PC-3 (cell line): ENCODE measurements at regions not wholly inside any gene's neighbourhood (a gene's known extent, or its start where the extent isn't known, plus 50 kb on each side); places are given as distances from the start of the nearest gene placed in this dataset.

Experiments
- ATAC-seq: fragments of 200-7000 bp; cut with Tn5 transposase; 2 replicates; pipeline ENCODE4 v1.9.1; 2020; ENCODE audit warnings: mild to moderate bottlenecking, moderate library complexity
- BruUV-seq: library from RNA; stranded (reverse); fragments of 400-500 nt; replicated peaks from 2 replicates; lab custom pipeline; 2021; lab: Mats Ljungman, UMichigan
- CTCF ChIA-PET: fragments of 300-600 bp; sonication (Branson Sonifier 250); formaldehyde crosslinking; loops from one replicate; lab custom pipeline; 2022; ENCODE audit warnings: antibody characterized with exemption; lab: Charles Lee
- POLR2A ChIA-PET: fragments of 300-600 bp; sonication (Branson Sonifier 250); formaldehyde crosslinking; loops from one replicate; lab custom pipeline; 2022; ENCODE audit warnings: antibody characterized with exemption; ENCODE audit not compliant: unreplicated experiment; lab: Charles Lee
- DNase-seq: peaks from one replicate; pipeline ENCODE4 v3.0.0-alpha.2; 2015
- H2AFZ ChIP-seq: fragments of 300-600 bp; sonication (generic); 2 replicates; pipeline ENCODE4 v1.6.0; 2016; ENCODE audit warnings: antibody characterized with exemption, low read length
- H3F3A ChIP-seq: fragments of 300-600 bp; sonication (generic); one replicate; pipeline ENCODE4 v1.6.0; 2017; ENCODE audit warnings: antibody characterized with exemption, low read length, control low read depth, mild to moderate bottlenecking; ENCODE audit not compliant: unreplicated experiment
- H3K27ac ChIP-seq: fragments of 300-600 bp; sonication (generic); 2 replicates; pipeline ENCODE4 v1.5.1; 2016; ENCODE audit warnings: mild to moderate bottlenecking, low read length
- H3K27me3 ChIP-seq: fragments of 300-600 bp; sonication (generic); 2 replicates; pipeline ENCODE4 v1.6.1; 2016; ENCODE audit warnings: low read length, mixed read lengths
- H3K36me3 ChIP-seq: fragments of 300-600 bp; sonication (generic); 2 replicates; pipeline ENCODE4 v1.6.1; 2016; ENCODE audit warnings: low read depth, mixed run types, low read length, mixed read lengths
- H3K4me1 ChIP-seq: fragments of 300-600 bp; sonication (generic); 2 replicates; pipeline ENCODE4 v1.5.1; 2016; ENCODE audit warnings: low read length; ENCODE audit not compliant: insufficient read depth
- H3K4me2 ChIP-seq: fragments of 300-600 bp; sonication (generic); 2 replicates; pipeline ENCODE4 v1.6.0; 2016; ENCODE audit warnings: low read length
- H3K4me3 ChIP-seq: fragments of 300-600 bp; sonication (generic); 2 replicates; pipeline ENCODE4 v1.5.1; 2016; ENCODE audit warnings: mild to moderate bottlenecking, low read length, mixed read lengths
- H3K79me2 ChIP-seq: fragments of 300-600 bp; sonication (generic); 2 replicates; pipeline ENCODE4 v1.6.1; 2017; ENCODE audit warnings: low read length, mixed read lengths
- H3K9ac ChIP-seq: fragments of 300-600 bp; sonication (generic); 2 replicates; pipeline ENCODE4 v1.6.0; 2016; ENCODE audit warnings: mild to moderate bottlenecking, low read length
- H3K9me2 ChIP-seq: fragments of 300-600 bp; sonication (generic); replicated peaks from 2 replicates; pipeline ENCODE4 v1.6.1; 2016; ENCODE audit warnings: mixed run types, low read length, mixed read lengths
- H3K9me3 ChIP-seq: fragments of 300-600 bp; sonication (generic); 2 replicates; pipeline ENCODE4 v1.6.1; 2016; ENCODE audit warnings: low read length, mixed read lengths
- H4K20me1 ChIP-seq: fragments of 300-600 bp; sonication (generic); 2 replicates; pipeline ENCODE4 v1.6.1; 2016; ENCODE audit warnings: low read length, mixed read lengths
- EZH2 ChIP-seq: fragments of 300-600 bp; sonication (generic); IDR thresholded peaks from one replicate; pipeline ENCODE4 v1.6.1; 2017; ENCODE audit warnings: antibody characterized with exemption, mild to moderate bottlenecking, low read length; ENCODE audit not compliant: unreplicated experiment
- EZH2phosphoT487 ChIP-seq: fragments of 300-600 bp; sonication (generic); IDR thresholded peaks from 2 replicates; pipeline ENCODE4 v1.6.1; 2018; ENCODE audit warnings: mild to moderate bottlenecking, antibody characterized with exemption, low read length, borderline replicate concordance
- intact Hi-C: fragments of 100-400 bp; cut with micrococcal nuclease; formaldehyde crosslinking; loops from 2 replicates; pipeline ENCODE4 v1.9.0; 2023
- TF ChIP-seq, protein P1 (sequence below): fragments of 300-600 bp; sonication (generic); conservative IDR thresholded peaks from 2 replicates; pipeline ENCODE4 v1.5.1; 2017; ENCODE audit warnings: antibody characterized with exemption, low read depth, mild to moderate bottlenecking, low read length

- Histone ChIP-seq H3K79me2 (no peaks in the 10 kb centered on the region), H3K9me3 (no peaks in the 10 kb centered on the region), H2AFZ (no peak overlapping the region), H3K9me2 (no peaks in the 10 kb centered on the region), H3K4me1 (no peaks in the 10 kb centered on the region), H3K4me2 (no peak overlapping the region), H3K27ac (no peak overlapping the region), H3K9ac (no peak overlapping the region), H4K20me1 (no peaks in the 10 kb centered on the region), H3K4me3 (no peak overlapping the region), H3K36me3 (no peaks in the 10 kb centered on the region), H3K27me3 (peaks cover 31% of the 10 kb centered on the region), H3F3A (no peaks in the 10 kb centered on the region)
- intact Hi-C loops: no loop called here
- DNase-seq (no peak), ATAC-seq (no peak)
- CTCF ChIA-PET: no interaction called here
- BruUV-seq: no TSS peak
- TF ChIP-seq EZH2phosphoT487 (no peak), EZH2 (no peak)
- TF ChIP-seq, protein P1, sequence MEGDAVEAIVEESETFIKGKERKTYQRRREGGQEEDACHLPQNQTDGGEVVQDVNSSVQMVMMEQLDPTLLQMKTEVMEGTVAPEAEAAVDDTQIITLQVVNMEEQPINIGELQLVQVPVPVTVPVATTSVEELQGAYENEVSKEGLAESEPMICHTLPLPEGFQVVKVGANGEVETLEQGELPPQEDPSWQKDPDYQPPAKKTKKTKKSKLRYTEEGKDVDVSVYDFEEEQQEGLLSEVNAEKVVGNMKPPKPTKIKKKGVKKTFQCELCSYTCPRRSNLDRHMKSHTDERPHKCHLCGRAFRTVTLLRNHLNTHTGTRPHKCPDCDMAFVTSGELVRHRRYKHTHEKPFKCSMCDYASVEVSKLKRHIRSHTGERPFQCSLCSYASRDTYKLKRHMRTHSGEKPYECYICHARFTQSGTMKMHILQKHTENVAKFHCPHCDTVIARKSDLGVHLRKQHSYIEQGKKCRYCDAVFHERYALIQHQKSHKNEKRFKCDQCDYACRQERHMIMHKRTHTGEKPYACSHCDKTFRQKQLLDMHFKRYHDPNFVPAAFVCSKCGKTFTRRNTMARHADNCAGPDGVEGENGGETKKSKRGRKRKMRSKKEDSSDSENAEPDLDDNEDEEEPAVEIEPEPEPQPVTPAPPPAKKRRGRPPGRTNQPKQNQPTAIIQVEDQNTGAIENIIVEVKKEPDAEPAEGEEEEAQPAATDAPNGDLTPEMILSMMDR: no peak
- POLR2A ChIA-PET: no interaction called here
These were observed 158.9 kb upstream of the EGFLAM start for GRCh38 chr5:38099205-38100168.

DNA sequence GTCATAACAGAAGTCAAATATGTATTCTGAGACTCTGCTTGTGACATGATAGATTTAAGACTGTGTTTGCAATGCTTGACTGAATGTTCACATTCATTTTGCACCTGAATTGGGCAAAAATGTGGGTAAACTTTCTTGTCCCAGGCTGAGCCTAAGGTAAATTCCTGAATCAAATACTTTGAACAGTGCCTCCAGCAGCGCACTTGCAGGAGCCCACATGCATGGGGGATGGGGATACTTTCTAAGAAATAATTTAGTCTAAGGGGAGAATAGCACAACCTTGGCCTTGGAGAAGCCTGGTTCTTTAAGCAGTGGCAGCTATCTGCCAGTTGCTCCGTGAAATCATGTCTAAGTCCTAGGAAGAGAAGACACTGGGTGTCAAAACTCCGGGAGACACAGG, 163.5 kb upstream of the EGFLAM start:
- no peak overlapping the region for H3K9ac ChIP-seq
- BruUV-seq: no TSS peak
- H3K9me3 ChIP-seq: no peaks in the 10 kb centered on the region
- CTCF ChIA-PET: no interaction called here
- intact Hi-C loops: no loop called here
- no peaks in the 10 kb centered on the region for H3K9me2 ChIP-seq
- H3K4me1 ChIP-seq: no peaks in the 10 kb centered on the region
- no peak overlapping the region for H3K27ac ChIP-seq
- H2AFZ ChIP-seq: no peak overlapping the region
- H3K36me3 ChIP-seq: no peaks in the 10 kb centered on the region
- TF ChIP-seq EZH2phosphoT487: no peak
- TF ChIP-seq, protein P1: no peak
- ATAC-seq (no peak), DNase-seq (no peak)
- H3K4me3 ChIP-seq: no peak overlapping the region
- H3F3A ChIP-seq: no peaks in the 10 kb centered on the region
- H4K20me1 ChIP-seq: no peaks in the 10 kb centered on the region
- H3K79me2 ChIP-seq: no peaks in the 10 kb centered on the region
- H3K4me2 ChIP-seq: no peak overlapping the region
- H3K27me3 ChIP-seq: peaks cover 68% of the 10 kb centered on the region
- POLR2A ChIA-PET: no interaction called here

DNA sequence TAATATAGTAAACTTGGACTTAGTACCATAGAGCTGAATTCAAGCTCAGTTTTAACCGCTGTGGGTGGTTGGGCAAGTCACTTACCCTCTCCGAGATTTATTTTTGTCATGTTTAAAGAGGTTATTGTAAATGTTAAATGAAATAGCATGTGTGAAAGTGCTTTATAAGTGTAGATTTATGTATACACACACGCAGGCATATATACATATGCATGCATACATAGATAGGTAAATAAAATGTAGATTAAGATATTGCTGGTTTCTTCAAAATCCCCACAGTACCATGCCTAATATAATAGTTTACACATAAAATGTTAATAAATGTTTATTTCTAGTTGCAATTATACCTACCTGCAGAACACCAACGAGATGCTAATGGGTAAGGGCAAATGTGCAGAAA, 164.5 kb upstream of the EGFLAM start:
- H3K79me2 ChIP-seq: no peaks in the 10 kb centered on the region
- peaks cover 68% of the 10 kb centered on the region for H3K27me3 ChIP-seq
- no peaks in the 10 kb centered on the region for H3K9me2 ChIP-seq
- H3K4me2 ChIP-seq: no peak overlapping the region
- H4K20me1 ChIP-seq: no peaks in the 10 kb centered on the region
- H3K27ac ChIP-seq: no peak overlapping the region
- H3K9me3 ChIP-seq: no peaks in the 10 kb centered on the region
- BruUV-seq: no TSS peak
- ChIA-PET POLR2A (interaction anchor here (0.5 kb wide), 1 partner anchor 1215 kb away, joined by 4 read pairs; no protein-coding TSS in a partner anchor), CTCF (no interaction called here)
- no peak overlapping the region for H3K4me3 ChIP-seq
- no peaks in the 10 kb centered on the region for H3K36me3 ChIP-seq
- no peak overlapping the region for H2AFZ ChIP-seq
- H3K4me1 ChIP-seq: no peaks in the 10 kb centered on the region
- no peak for TF ChIP-seq EZH2phosphoT487
- no peak for TF ChIP-seq EZH2
- TF ChIP-seq, protein P1: no peak
- DNase-seq (no peak), ATAC-seq (no peak)
- no peaks in the 10 kb centered on the region for H3F3A ChIP-seq
- intact Hi-C loops: no loop called here
- no peak overlapping the region for H3K9ac ChIP-seq
